SK-N-MC (cell line): ENCODE measurements at regions not wholly inside any gene's neighbourhood (a gene's known extent, or its start where the extent isn't known, plus 50 kb on each side); places are given as distances from the start of the nearest gene placed in this dataset.

ENCODE experiments used
- DNase-seq: peaks from one replicate; pipeline ENCODE4 v3.0.0-alpha.2; 2011; ENCODE audit warnings: low read depth, low spot score
- H3K27ac ChIP-seq: fragments of 200-600 bp; sonication (generic); 2 replicates; pipeline ENCODE4 v1.5.1; 2016; ENCODE audit warnings: mixed run types
- H3K36me3 ChIP-seq: fragments of 200-600 bp; sonication (generic); 2 replicates; pipeline ENCODE4 v1.6.1; 2017; ENCODE audit warnings: antibody characterized with exemption, low read length, mixed read lengths; ENCODE audit not compliant: insufficient read depth
- H3K4me3 ChIP-seq: fragments of 200-600 bp; sonication (generic); 2 replicates; pipeline ENCODE4 v1.5.1; 2016
- H3K9ac ChIP-seq: fragments of 200-600 bp; sonication (generic); 2 replicates; pipeline ENCODE4 v1.8.0; 2017; ENCODE audit warnings: mixed run types, mixed read lengths; ENCODE audit not compliant: insufficient read length
- H3K9me3 ChIP-seq: fragments of 200-600 bp; sonication (generic); 2 replicates; pipeline ENCODE4 v1.6.1; 2017; ENCODE audit warnings: low read depth, mild to moderate bottlenecking, antibody characterized with exemption, low read length, moderate library complexity, mixed read lengths
- EZH2 ChIP-seq: fragments of 200-600 bp; sonication (generic); IDR thresholded peaks from one replicate; pipeline ENCODE4 v1.6.1; 2017; ENCODE audit warnings: antibody characterized with exemption
- FOXP2 ChIP-seq: optimal IDR thresholded peaks from 2 replicates; pipeline ENCODE3; 2011; ENCODE audit warnings: mild to moderate bottlenecking, moderate library complexity; ENCODE audit not compliant: insufficient read depth; ENCODE audit errors: extremely low read length, control extremely low read depth
- POLR2AphosphoS5 ChIP-seq: IDR thresholded peaks from 2 replicates; pipeline ENCODE4 v1.6.1; 2012; ENCODE audit warnings: mild to moderate bottlenecking, low read depth, low read length, borderline replicate concordance

DNA sequence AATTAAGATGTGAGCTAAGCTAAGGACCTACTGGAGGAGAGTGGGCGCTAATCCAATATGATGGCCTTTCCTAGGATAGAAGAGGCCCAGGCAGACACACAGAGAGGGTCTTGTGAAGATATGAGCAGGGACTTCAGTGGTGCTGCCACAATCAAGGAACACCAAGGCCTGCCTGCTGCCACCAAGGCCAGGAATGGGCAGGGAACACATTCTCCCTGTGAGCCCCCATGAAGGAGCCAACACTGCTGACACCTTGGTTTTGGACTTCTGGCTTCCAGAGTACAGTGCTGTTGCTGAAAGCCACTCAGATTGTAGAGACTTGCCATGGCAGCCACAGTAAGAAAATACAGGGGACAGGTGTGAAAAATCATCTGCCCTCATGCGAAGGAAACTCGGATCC is 73.1 kb upstream of the IRX1 start:
- H3K27ac ChIP-seq, result no peak overlapping the region
- H3K4me3 ChIP-seq, result no peak overlapping the region
- no peaks in the 10 kb centered on the region for H3K9me3 ChIP-seq
- no peaks in the 10 kb centered on the region for H3K36me3 ChIP-seq
- H3K9ac ChIP-seq, result no peak overlapping the region
- TF ChIP-seq POLR2AphosphoS5 (no peak), EZH2 (no peak), FOXP2 (no peak)
- DNase-seq, result no peak

DNA sequence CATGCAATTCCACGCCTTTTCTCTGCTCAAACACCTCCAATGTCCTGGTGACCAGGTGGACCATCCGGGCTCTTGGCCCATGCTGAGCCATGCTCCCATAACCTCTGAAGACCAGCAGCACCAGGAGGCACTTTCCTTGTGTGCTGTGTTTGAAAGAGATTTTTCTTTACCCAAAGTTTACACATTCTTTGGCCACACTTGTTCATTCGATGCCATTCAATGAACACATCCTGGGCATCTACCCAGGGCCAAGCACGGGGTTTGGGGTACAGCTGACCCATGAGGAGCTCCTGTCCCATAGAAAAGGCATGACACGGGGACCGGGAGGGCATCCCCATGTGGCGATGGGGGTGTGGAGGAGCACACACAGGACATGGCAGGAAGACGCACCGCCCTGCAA is 77.1 kb upstream of the IRX1 start:
- DNase-seq, result no peak
- Histone ChIP-seq H3K4me3 (no peak overlapping the region), H3K36me3 (no peaks in the 10 kb centered on the region), H3K9ac (no peak overlapping the region), H3K27ac (no peak overlapping the region), H3K9me3 (no peaks in the 10 kb centered on the region)
- no peak for TF ChIP-seq POLR2AphosphoS5
- TF ChIP-seq EZH2, result no peak
- TF ChIP-seq FOXP2, result no peak

DNA sequence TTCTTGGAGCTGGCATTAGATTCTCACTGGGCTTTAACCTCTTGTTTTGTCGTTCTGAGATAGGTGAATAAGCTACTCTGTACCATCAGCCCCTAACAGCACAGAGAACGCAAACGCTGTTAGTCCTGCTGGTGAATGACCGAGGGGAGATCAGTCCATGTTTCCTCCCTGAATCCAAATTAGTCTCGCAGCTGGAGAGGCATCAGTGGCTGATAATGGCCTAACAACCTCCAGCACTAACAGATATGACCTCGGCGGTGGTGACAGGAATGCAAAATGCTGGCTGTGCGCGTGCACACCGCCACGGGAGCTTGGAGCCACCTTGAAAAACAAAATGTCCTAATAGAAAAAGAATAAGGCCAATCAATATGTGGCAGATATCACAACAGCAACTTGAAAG is 77.6 kb upstream of the IRX1 start:
- no peak overlapping the region for H3K4me3 ChIP-seq
- H3K9ac ChIP-seq, result no peak overlapping the region
- no peaks in the 10 kb centered on the region for H3K36me3 ChIP-seq
- DNase-seq, result no peak
- no peak overlapping the region for H3K27ac ChIP-seq
- no peak for TF ChIP-seq POLR2AphosphoS5
- TF ChIP-seq EZH2, result no peak
- no peak for TF ChIP-seq FOXP2
- H3K9me3 ChIP-seq, result no peaks in the 10 kb centered on the region

DNA sequence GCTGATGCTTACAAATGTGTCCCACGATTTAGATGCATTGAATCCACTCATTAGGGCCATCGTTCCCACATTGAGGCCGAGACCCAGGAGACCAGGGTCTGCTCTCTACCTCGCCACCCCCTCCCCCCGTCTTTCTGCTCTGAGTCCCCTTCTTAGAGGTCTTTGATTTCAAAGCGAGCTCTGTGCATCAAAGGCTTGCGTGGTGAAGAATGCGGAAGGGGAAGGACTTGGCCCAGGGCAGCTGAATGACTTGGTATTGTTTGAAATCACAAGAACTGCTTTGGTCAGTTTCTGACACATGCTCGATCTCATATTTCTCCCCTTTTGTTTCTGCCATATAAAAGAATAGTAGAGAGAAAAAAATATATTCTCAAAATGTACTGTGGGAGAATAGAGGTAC is 78.3 kb upstream of the IRX1 start:
- Histone ChIP-seq H3K9ac (no peak overlapping the region), H3K27ac (no peak overlapping the region), H3K9me3 (no peaks in the 10 kb centered on the region), H3K36me3 (no peaks in the 10 kb centered on the region), H3K4me3 (no peak overlapping the region)
- TF ChIP-seq EZH2, result no peak
- no peak for TF ChIP-seq POLR2AphosphoS5
- TF ChIP-seq FOXP2, result no peak
- no peak for DNase-seq

DNA sequence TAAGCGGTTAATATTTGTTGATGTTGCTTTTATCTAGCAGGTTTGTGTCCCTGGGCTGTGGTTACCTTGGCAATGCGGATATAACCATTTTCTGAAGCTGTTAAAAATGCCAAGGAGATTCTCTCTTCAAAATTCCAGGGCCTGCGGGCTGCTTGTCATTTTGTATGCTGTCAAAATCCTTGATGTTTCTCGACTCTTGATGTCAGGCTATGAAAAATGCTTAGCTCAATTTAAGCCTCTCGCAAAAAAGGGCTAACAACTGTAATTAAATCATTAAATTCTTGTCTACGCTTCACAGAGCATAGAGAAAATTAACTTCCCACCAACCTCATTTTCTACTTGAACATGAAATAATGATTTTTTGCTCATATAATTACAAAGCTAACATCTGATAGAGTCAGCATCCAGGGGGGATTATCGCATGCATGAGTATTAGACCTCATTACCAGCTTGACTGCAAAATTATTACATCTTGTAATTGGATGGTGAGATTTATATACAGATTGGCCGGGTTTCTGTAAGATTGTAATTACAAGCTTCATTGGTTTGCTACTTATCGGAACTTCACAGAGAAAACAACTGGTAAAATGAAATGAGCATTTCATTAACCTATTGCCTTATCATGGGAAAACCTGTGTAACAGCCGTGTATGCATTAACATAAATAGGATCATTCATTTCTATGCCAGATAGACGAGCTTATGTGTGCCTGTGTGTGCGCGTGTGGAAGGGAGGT is 83.1 kb upstream of the IRX1 start:
- Histone ChIP-seq H3K4me3 (no peak overlapping the region), H3K36me3 (no peaks in the 10 kb centered on the region), H3K9me3 (no peaks in the 10 kb centered on the region), H3K27ac (no peak overlapping the region), H3K9ac (no peak overlapping the region)
- DNase-seq, result no peak
- TF ChIP-seq POLR2AphosphoS5 (no peak), EZH2 (no peak), FOXP2 (no peak)

DNA sequence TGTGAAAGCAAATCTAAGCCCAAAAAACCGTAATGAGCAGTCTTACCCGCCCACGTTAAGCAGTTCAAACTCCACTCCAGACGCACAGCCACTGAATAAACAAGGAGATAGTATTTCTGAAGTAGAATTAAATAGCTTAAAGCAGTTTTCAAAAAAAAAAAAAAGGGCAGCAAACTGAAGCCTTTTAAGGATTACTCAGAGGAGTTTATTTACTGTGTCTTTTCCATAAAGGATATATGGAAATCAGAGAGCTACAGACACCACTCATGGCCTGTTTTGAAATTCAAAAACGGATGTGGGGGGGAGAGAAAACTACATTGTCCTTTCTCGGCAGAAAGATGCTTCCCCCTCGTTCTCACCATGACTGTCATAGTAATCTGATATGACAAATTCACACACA is 83.7 kb upstream of the IRX1 start:
- Histone ChIP-seq H3K9me3 (no peaks in the 10 kb centered on the region), H3K27ac (no peak overlapping the region), H3K4me3 (no peak overlapping the region), H3K9ac (no peak overlapping the region), H3K36me3 (no peaks in the 10 kb centered on the region)
- DNase-seq, result no peak
- TF ChIP-seq FOXP2 (no peak), POLR2AphosphoS5 (no peak), EZH2 (no peak)

DNA sequence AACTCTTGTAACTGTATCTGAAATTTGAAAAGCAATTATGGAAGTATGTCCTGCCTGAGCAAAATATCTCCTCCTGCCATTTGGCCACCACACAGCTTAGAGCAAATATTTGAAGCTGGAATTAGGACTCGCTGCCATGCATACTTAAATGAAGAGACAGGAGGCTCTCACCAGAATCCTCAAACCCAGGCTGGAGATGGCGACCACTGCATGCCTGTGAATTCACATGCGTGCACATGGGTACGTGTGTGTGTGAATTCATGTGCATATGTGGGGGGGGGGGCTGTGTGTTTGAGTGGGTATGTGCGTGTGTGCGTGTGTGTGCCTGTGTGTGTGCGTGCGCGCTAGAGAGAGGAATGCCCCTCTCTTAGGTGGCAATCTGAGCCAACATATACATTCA is 84.1 kb upstream of the IRX1 start:
- no peak for DNase-seq
- Histone ChIP-seq H3K9ac (no peak overlapping the region), H3K9me3 (no peaks in the 10 kb centered on the region)

DNA sequence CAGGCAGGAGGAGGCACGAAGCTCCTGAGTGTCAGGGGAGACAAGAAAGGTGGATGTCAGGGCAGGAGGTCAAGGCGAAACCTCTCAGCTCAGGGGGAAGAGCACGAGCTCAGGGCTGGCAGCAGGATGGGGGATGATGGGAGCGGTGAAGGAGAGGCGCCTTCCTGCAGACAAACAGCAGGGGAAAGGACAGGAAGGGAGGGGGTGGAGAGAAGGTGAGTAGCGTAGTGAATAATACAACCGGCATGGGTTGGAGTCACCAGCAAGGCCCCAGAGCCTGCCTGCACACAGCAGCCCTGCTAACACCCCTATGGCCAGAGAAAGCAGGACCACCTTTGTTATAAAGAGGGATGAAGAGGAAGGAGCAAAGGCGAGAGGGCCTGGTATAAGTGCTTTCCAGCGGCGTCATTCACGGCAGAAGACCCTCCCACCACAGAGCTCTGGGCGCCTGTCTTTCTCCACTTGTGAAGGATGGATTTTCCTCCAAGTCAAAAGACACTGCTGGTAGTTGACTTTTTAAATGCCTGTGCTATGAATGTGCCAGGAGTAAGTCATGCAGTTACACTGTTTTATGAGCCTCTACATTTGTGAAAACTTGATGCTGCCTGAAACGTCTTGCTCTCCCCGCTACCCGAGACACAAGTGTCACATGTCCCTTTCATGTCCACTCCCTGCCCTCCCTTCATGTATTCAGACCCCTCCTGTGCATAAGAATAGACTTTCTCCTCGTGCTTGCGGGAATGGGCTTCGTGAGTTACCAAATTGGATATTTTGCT is 84.8 kb upstream of the IRX1 start:
- no peak overlapping the region for H3K27ac ChIP-seq
- no peaks in the 10 kb centered on the region for H3K9me3 ChIP-seq
- H3K4me3 ChIP-seq, result no peak overlapping the region
- no peak overlapping the region for H3K9ac ChIP-seq
- no peaks in the 10 kb centered on the region for H3K36me3 ChIP-seq
- no peak for DNase-seq
- no peak for TF ChIP-seq FOXP2
- no peak for TF ChIP-seq POLR2AphosphoS5
- TF ChIP-seq EZH2, result no peak

More for the DNA sequence above, 84.1 kb upstream of the IRX1 start:
- TF ChIP-seq EZH2 (no peak), POLR2AphosphoS5 (no peak), FOXP2 (no peak)
- H3K4me3 ChIP-seq, result no peak overlapping the region
- H3K36me3 ChIP-seq, result no peaks in the 10 kb centered on the region
- no peak overlapping the region for H3K27ac ChIP-seq
